ENCODE measurements at regions not wholly inside any gene's neighbourhood (a gene's known extent, or its start where the extent isn't known, plus 50 kb on each side); places are given as distances from the start of the nearest gene placed in this dataset.

DNA sequence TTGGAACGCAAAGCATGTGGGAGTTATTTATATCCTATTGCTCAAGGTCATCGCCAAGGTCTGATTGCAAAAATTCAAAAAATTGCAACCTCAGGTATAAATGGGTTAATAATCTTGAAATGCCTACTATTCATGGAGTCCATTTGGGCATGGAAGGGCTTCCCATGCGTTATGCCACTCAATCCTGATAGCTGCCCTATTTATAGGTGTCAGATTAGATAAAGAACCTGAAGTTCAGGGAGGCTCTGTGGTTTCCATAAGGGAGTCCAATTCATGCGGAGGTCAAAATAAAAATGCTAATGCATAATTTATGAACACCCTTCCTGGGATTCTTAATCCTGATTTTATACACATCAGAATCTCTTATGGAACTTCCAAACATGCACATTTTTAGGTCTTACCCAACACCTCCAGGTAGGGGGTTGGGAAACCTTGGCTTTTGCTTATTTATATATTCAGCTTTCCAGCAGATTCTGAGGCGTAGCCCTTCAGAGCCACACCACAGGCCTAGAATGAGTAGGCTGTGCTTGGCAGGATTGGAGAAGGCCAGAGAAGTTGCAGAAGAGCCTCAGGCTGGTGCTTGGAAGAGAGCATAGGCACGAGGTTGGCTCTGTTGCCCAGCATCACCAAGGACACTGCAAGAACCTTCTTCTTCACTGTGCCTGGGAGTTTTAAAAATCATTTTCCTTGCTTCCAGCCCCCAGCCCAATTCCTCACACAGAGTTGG is 324.4 kb upstream of the CFAP20DC start:
- TF ChIP-seq GATA2 (IDR thresholded peaks at IDR 0.05; ENCODE audit: low read depth, low read length) = no peak
- no peak for TF ChIP-seq GATA3 (IDR thresholded peaks at IDR 0.05; ENCODE audit: low read depth, low read length)

DNA sequence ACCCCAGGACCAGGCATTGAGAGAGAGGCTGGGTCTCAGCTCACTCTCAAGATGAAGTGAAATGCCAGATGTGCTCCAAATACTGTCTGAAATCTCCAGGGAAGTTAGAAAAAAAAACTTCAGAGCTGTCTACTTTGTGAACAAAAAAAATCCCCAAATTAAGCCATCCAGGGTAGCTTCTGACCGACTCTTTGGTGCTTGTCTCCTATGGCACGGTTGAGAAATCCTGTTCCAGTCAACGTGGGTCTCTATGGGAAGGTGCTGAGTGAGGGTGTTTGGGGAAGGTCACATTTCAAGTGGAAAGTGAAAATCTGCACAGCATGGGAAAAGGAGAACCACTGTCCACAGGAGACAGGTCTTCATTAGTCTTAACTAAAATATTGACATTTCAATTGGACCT is 322.5 kb upstream of the CFAP20DC start:
- TF ChIP-seq GATA3 (IDR thresholded peaks at IDR 0.05; ENCODE audit: low read depth, low read length) (no peak), GATA2 (IDR thresholded peaks at IDR 0.05; ENCODE audit: low read depth, low read length) (no peak)

DNA sequence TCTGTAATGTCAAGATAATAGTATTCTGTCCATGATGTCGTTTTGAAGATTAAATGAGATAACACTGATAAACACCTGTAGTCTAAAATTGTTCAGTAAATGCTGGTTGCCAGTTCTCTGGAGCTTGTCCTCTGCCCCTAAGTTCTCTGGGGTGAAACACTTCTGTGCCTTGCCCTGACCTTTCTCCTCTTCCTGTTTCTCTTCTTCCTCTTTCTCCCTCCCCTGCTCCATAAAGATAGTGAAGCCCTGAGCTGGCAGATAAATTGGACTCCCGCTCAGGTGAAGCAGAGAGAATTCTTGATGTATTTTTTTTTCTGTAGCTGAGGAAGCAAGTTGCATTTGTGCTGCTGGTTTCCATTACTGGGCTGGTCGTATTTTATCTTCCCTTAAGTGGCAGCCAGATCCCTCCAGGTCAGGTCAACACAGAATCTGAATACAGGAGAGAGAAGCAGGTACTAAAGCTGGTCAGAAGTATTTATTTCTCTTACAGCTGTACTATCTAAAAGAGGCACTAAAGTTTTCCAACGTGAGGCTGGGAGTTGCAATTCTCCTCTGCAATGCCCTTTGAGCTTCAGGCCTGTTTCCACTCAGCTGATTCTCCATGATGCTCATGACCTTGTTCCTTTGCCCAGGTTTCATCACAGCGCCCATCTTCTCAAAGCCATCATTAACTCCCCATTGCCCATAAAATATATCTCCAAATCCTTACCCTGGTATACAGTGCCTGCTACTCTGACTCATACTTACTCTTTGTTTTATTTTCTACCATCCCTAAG is 319.3 kb upstream of the CFAP20DC start:
- TF ChIP-seq GATA2 (IDR thresholded peaks at IDR 0.05; ENCODE audit: low read depth, low read length) (no peak), GATA3 (IDR thresholded peaks at IDR 0.05; ENCODE audit: low read depth, low read length) (no peak)

DNA sequence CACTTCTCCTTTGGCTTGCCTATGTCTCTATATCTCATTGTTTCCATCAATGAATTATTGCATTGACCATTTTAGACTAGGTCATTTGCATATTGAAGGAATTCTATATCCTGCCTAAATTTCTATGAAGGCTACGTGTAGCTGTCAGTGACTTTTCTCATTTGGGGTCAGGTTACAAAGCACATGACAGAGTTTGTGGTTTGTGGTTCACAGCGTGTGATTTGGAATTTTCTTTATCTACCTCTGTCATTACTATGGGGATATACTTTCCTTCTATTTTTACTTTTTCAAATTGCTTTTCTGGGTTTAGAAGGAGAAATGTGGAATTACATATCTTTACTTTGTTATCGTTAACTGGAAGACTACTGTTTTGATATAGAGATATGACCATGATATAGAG is 317.3 kb upstream of the CFAP20DC start:
- TF ChIP-seq GATA3 (IDR thresholded peaks at IDR 0.05; ENCODE audit: low read depth, low read length) = no peak
- no peak for TF ChIP-seq GATA2 (IDR thresholded peaks at IDR 0.05; ENCODE audit: low read depth, low read length)

DNA sequence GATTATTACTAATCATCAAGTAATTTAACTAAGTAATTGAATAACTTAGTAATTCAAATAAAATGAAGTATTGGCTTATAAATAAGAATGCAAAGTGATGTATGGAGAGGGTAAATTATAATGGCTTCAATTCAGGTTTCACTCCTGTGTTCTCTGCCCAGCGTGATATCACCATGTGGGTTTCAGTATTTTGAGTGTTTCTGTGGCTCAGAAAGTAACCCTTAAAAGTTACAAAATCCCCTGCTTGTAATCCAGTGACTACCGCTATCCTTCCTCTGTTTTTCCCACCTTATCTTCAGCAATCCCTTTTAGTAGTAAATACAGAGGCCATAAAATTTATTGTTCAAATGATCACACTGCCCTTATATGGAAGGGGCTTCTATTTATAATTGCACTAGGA is 316.4 kb upstream of the CFAP20DC start:
- TF ChIP-seq GATA3 (IDR thresholded peaks at IDR 0.05; ENCODE audit: low read depth, low read length) (no peak), GATA2 (IDR thresholded peaks at IDR 0.05; ENCODE audit: low read depth, low read length) (no peak)

DNA sequence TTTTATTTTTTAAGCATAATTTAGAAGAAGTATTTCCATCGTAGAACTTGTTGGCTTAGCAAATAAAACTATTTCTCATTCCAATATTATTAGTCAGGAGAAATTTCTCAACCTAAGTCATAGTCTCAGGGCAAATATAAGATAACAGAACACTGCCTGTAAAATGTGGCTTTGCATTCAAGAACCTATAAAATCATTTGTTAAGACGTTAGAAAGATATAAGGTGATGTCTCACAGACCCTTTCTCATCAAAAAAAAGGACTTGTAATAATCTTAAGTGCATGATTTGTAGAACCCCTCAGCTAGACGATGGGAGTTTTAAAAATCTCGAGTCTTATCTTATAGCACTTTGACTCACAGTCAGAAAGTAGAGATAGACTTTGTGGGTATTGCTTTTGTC is 314.7 kb upstream of the CFAP20DC start:
- TF ChIP-seq GATA2 (IDR thresholded peaks at IDR 0.05; ENCODE audit: low read depth, low read length) = no peak
- TF ChIP-seq GATA3 (IDR thresholded peaks at IDR 0.05; ENCODE audit: low read depth, low read length) = no peak

DNA sequence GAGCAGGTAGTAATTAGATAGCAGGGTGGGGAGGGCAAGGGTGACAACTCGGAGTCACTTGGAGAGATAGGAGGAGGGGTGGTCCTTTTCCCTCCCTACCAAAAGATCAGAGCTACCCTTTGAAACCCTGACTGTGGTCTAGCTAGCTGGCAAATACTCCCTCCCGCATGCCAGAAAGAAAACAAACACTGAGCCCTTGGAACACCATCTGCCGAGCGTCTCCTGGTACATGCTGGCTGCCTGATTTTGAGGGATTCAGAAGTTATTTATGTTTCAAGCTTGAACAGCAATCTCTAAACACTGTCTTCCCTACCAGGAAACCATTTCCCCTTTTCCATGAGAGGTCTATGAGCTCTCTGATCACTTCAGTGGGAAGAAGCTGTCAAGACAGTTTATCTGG is 291.6 kb upstream of the CFAP20DC start:
- no peak for TF ChIP-seq GATA3 (IDR thresholded peaks at IDR 0.05; ENCODE audit: low read depth, low read length)
- TF ChIP-seq GATA2 (IDR thresholded peaks at IDR 0.05; ENCODE audit: low read depth, low read length) = no peak

DNA sequence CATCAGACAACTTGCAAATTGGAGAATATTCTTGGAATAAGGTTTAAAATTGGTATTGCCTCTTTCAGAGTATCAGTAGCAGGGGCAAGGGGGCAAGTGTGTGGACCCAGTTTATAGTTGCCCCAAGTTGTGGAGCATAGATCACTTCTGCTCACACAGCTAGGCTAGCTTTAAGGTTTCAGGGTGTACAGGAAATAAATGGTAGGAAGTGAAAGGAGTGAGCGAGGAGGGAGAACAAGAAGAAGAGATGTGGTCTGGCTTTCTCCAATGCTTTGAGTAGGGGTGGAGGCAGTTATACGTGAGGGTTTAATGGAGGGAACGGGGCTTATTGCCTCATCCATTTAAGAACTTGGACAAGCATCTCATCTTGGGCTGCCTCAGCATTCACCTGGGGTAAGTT is 290.0 kb upstream of the CFAP20DC start:
- no peak for TF ChIP-seq GATA3 (IDR thresholded peaks at IDR 0.05; ENCODE audit: low read depth, low read length)
- TF ChIP-seq GATA2 (IDR thresholded peaks at IDR 0.05; ENCODE audit: low read depth, low read length) = no peak

DNA sequence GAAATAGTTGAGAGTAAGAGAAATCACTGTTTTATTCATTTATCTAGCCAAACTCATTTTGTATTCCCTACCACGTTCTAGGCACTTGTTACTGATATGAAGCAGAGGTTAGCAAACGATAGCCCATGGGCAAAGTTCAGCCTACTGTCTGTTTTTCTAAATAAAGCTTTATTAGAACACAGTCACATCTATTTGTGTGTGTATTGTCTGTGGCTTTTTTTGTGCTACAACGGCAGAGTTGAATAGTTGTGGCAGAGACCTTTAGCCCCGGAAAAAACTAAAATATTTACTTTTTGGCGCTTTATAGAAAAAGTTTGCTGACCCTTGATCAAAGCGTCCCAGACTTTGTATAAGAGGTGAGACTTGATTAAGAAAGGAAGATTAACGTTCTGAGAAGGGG is 289.1 kb upstream of the CFAP20DC start:
- no peak for TF ChIP-seq GATA3 (IDR thresholded peaks at IDR 0.05; ENCODE audit: low read depth, low read length)
- no peak for TF ChIP-seq GATA2 (IDR thresholded peaks at IDR 0.05; ENCODE audit: low read depth, low read length)

DNA sequence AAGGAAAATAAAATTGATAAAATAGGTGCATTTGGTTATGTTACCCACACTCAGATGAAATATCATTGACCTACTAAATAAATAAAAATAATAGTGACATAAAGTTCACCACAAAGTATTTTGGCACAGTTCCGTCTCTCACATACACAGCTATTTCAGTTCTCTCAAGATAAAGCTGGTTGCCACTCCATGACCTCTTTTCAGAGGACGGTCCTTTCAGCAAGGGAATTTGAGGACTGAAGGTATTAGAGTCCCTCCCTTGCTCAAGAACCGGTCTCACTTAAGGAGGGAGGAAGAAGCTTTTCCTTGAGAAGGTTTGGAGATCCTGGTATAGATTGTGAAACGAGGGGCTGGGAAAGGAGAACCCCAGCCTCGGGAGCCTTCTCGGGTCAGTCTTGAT is 285.5 kb upstream of the CFAP20DC start:
- no peak for TF ChIP-seq GATA2 (IDR thresholded peaks at IDR 0.05; ENCODE audit: low read depth, low read length)
- no peak for TF ChIP-seq GATA3 (IDR thresholded peaks at IDR 0.05; ENCODE audit: low read depth, low read length)

DNA sequence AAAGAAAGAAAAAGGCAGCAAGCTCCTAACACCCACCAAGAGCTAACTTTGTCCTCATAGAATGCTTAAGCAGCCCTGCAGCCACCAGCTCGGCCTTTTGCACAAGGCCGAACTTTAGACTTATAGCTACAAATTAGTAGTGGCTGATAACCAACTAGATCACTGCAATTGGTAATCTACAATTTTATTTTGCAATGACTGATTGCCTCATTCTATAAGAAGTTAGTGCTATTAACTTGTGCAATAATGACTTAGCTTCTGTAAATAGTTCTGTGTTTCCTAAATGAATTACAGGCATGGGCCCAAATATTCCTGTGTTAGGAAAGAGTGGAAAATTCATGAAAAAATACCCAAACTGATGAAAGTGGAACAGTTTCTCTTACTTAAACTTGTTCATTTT is 284.8 kb upstream of the CFAP20DC start:
- TF ChIP-seq GATA2 (IDR thresholded peaks at IDR 0.05; ENCODE audit: low read depth, low read length) (no peak), GATA3 (IDR thresholded peaks at IDR 0.05; ENCODE audit: low read depth, low read length) (no peak)

DNA sequence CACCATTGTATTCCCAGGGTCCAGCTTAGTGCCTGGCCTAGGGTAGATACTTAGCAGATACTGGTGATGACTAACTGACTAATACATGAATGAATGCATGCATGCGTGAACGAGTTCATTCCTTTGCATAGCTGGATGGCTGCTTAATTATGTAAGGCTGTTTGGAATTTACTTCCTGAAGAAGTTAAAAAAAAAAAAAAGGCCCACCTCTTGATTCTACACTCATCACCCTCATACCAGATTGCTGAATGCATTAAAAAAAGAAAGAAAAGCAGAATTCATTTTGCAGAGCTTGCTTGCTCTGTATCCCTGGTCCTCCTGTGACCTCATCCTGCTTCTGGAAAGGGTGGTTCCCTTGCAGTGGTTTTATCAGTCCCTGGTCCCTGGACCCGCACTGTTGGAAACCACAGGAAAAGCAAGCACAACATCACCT is 277.6 kb upstream of the CFAP20DC start:
- TF ChIP-seq GATA3 (IDR thresholded peaks at IDR 0.05; ENCODE audit: low read depth, low read length) = no peak
- no peak for TF ChIP-seq GATA2 (IDR thresholded peaks at IDR 0.05; ENCODE audit: low read depth, low read length)

DNA sequence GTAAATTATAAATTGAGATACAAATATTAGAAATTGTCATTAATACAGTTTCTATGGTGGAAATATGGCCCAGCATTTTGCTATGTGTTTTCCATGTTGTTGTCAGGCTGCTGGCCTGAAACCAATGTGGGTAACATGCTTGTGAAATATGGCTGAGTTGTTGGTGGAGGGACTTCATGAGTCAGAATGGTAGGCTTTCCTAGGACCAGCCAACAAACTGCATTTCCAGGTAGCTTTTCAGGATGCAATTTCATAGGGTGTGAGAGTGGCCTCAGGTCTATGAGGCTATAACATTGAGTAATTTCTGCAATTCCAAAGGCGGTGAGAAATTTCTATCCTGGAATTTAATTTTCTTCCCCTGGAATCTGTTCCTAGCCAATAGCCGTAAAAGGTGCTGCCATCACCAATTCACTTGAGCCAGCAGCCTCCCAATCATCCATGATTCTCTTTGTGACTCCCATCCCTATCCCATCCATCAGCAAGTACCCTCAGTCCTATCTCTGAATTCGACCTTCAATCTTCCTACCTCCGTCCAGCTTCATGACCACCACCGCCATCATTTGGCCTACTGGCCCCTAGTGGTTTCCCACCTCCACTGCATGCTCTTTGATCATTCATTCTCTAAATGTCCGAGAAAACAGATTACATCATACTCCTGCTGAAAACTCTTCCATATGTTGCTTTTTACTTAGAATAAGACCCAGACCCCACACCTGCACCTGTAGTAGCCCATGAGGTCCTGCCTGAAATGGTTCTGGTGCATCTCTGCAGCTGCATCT is 276.6 kb upstream of the CFAP20DC start:
- no peak for TF ChIP-seq GATA3 (IDR thresholded peaks at IDR 0.05; ENCODE audit: low read depth, low read length)
- TF ChIP-seq GATA2 (IDR thresholded peaks at IDR 0.05; ENCODE audit: low read depth, low read length) = no peak

DNA sequence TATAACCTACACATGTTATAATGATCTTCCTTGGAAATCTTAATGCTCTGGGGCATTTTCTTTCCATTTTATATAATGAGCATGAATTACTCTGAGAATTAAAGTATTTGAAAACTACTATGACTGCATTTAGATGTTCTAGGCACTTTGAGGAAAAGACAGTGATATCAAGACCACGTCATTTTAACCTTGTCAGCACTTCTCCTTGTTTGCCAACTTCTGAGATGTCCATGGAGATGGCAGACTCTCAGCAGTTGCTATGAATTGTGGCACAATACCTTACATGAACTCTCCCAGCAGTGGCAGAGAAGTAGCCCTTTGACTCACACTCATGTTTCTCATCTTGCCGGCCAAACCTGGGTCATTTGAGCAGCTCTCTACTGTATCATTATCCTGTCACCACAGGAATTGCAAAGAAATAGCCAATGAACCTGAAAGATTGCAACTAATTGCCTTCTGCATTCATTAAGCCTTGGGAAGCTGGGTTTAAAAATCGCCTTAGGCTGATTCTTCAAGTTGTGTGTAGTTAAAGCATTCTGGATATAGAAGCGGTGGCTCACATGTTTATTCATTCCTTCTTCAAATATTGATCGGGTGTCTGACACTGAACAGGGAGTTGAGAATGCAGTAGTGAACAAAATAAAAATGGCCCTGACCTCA is 272.2 kb upstream of the CFAP20DC start:
- TF ChIP-seq GATA2 (IDR thresholded peaks at IDR 0.05; ENCODE audit: low read depth, low read length) = no peak
- TF ChIP-seq GATA3 (IDR thresholded peaks at IDR 0.05; ENCODE audit: low read depth, low read length) = no peak

Measured in SH-SY5Y (cell line).